OCI-LY7 (cell line): ENCODE measurements at regions not wholly inside any gene's neighbourhood (a gene's known extent, or its start where the extent isn't known, plus 50 kb on each side); places are given as distances from the start of the nearest gene placed in this dataset.

Experiments used
- EZH2phosphoT487 ChIP-seq: fragments of 200-600 bp; sonication (generic); IDR thresholded peaks from 2 replicates; pipeline ENCODE4 v1.6.1; 2018; ENCODE audit warnings: low read depth, borderline replicate concordance, mild to moderate bottlenecking, mixed run types, antibody characterized with exemption, low read length, moderate library complexity, mixed read lengths
- TF ChIP-seq, protein P1 (sequence below): fragments of 200-600 bp; sonication (generic); conservative IDR thresholded peaks from 2 replicates; pipeline ENCODE4 v1.5.1; 2014; ENCODE audit warnings: mild to moderate bottlenecking, antibody characterized with exemption, low read length, moderate library complexity, mixed read lengths

GRCh38 chr1:30197639-30198450 lies 525.5 kb downstream of the MATN1 start:
- TF ChIP-seq, protein P1, sequence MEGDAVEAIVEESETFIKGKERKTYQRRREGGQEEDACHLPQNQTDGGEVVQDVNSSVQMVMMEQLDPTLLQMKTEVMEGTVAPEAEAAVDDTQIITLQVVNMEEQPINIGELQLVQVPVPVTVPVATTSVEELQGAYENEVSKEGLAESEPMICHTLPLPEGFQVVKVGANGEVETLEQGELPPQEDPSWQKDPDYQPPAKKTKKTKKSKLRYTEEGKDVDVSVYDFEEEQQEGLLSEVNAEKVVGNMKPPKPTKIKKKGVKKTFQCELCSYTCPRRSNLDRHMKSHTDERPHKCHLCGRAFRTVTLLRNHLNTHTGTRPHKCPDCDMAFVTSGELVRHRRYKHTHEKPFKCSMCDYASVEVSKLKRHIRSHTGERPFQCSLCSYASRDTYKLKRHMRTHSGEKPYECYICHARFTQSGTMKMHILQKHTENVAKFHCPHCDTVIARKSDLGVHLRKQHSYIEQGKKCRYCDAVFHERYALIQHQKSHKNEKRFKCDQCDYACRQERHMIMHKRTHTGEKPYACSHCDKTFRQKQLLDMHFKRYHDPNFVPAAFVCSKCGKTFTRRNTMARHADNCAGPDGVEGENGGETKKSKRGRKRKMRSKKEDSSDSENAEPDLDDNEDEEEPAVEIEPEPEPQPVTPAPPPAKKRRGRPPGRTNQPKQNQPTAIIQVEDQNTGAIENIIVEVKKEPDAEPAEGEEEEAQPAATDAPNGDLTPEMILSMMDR: no peak
- no peak for TF ChIP-seq EZH2phosphoT487
